OCI-M1 (cell line): ENCODE measurements at regions not wholly inside any gene's neighbourhood (a gene's known extent, or its start where the extent isn't known, plus 50 kb on each side); places are given as distances from the start of the nearest gene placed in this dataset.
"Not testable (repeated sequence)": the region's sequence is repeated elsewhere in the genome, so short reads cannot be mapped to it uniquely, and the experiment has no call there.

ENCODE experiments used
- DNase-seq: peaks from one replicate; lab custom pipeline; 2025; lab: John Stamatoyannopoulos, UW

- DNase-seq = peak; percentile 21
These were observed 622.5 kb downstream of the TYW1 start for GRCh38 chr7:67619175-67619574.

GRCh38 chr7:67620216-67620933, 623.7 kb downstream of the TYW1 start:
- no peak for DNase-seq

GRCh38 chr7:67621704-67622103, 625.1 kb downstream of the TYW1 start:
- DNase-seq = no peak

- peak; percentile 76 for DNase-seq
These were observed 628.7 kb downstream of the TYW1 start for GRCh38 chr7:67625257-67625737.

GRCh38 chr7:67631476-67631875, 634.8 kb downstream of the TYW1 start:
- DNase-seq = no peak

GRCh38 chr7:67635271-67635670, 638.6 kb downstream of the TYW1 start:
- no peak for DNase-seq

- no peak for DNase-seq
These were observed 639.9 kb downstream of the TYW1 start for GRCh38 chr7:67636348-67637022.

GRCh38 chr7:67637023-67637358, 640.4 kb downstream of the TYW1 start:
- DNase-seq = no peak

- not testable (repeated sequence) for DNase-seq
These were observed 645.9 kb downstream of the TYW1 start for GRCh38 chr7:67642542-67642941.

- DNase-seq = no peak
These were observed 647.5 kb downstream of the TYW1 start for GRCh38 chr7:67644151-67644550.

GRCh38 chr7:67652937-67653336, 656.3 kb downstream of the TYW1 start:
- DNase-seq = no peak

GRCh38 chr7:67653856-67654454, 657.3 kb downstream of the TYW1 start:
- no peak for DNase-seq

- no peak for DNase-seq
These were observed 658.0 kb downstream of the TYW1 start for GRCh38 chr7:67654642-67655041.

GRCh38 chr7:67655168-67655567, 658.5 kb downstream of the TYW1 start:
- no peak for DNase-seq

- DNase-seq = no peak
These were observed 662.5 kb downstream of the TYW1 start for GRCh38 chr7:67659091-67659490.

- no peak for DNase-seq
These were observed 666.2 kb downstream of the TYW1 start for GRCh38 chr7:67662804-67663203.

- DNase-seq = no peak
These were observed 667.0 kb downstream of the TYW1 start for GRCh38 chr7:67663644-67664043.

- not testable (repeated sequence) for DNase-seq
These were observed 669.7 kb downstream of the TYW1 start for GRCh38 chr7:67666359-67666758.

- no peak for DNase-seq
These were observed 674.4 kb downstream of the TYW1 start for GRCh38 chr7:67671006-67671548.

GRCh38 chr7:67673861-67674260, 677.2 kb downstream of the TYW1 start:
- no peak for DNase-seq

GRCh38 chr7:67674862-67675261, 678.2 kb downstream of the TYW1 start:
- not testable (repeated sequence) for DNase-seq

GRCh38 chr7:67675971-67676370, 679.3 kb downstream of the TYW1 start:
- no peak for DNase-seq

GRCh38 chr7:67678419-67678818, 681.8 kb downstream of the TYW1 start:
- no peak for DNase-seq
